ENCODE measurements at regions not wholly inside any gene's neighbourhood (a gene's known extent, or its start where the extent isn't known, plus 50 kb on each side); places are given as distances from the start of the nearest gene placed in this dataset.
A peak's percentile ranks its signal among the peaks of the same experiment; 100 is the strongest.

GRCh38 chr12:92276276-92276675 lies 130.6 kb upstream of the BTG1 start:
- no peak for DNase-seq

GRCh38 chr12:92275443-92276154 lies 130.0 kb upstream of the BTG1 start:
- DNase-seq: no peak

DNA sequence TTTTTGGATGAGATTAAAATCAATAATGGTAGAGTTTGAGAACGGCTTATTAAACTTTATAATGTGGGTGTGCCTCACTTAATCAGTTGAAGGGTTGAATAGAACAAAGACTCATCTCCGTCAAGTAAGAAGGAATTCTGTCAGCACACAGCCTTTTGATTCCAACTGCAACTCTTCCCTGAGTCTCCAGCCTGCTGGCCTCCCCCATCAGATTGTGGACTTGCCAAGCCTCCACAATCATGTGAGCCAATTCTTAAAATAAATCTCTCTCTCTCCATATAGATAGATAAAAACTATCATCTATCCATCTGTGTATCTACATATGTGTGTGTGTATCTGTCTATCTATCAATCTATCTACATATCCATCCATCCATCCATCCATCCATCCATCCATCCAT lies 127.4 kb upstream of the BTG1 start:
- no peak for DNase-seq

DNA sequence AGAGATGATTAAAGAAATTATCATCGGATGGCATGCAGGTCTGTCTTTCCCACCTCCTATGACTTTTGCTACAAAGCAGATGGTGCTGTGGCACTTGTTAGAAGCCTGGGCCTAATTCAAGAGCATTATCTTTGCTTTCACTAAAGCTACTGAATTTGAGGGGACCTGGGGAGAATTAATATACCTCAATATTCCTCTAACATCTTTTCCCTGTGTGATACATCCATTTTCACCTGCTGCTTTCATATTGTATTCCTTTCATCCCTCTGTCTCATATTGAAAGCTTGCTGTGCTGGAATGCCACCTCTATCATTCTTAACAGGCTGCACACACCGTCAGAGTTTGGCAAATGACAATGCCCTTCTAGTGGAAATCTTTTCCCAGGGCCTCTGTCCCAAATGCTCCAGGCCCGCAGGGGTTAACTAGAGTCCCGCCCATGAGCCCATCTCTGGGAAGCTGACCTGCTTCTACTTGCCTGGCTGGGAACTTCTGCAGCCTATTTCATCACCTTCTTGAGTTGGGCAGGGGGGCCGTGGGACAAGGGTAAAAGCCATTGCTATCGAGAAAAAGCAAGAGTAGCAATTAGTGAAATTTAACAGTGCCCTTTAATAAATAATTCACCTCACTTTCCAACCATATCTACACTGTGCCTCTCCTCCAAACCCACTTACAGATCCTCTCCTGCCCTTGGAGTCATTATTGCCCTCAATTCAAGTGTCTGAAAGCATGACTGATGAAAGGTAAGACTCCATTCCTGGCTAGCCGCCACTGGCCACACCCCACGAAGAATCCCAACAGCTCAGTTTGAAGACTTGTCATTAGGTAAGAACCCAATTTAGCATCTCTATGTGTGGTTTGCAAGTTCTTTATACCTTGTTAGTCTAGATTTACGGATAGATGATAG lies 126.7 kb upstream of the BTG1 start:
- DNase-seq: no peak

GRCh38 chr12:92271341-92271740 lies 125.7 kb upstream of the BTG1 start:
- no peak for DNase-seq

DNA sequence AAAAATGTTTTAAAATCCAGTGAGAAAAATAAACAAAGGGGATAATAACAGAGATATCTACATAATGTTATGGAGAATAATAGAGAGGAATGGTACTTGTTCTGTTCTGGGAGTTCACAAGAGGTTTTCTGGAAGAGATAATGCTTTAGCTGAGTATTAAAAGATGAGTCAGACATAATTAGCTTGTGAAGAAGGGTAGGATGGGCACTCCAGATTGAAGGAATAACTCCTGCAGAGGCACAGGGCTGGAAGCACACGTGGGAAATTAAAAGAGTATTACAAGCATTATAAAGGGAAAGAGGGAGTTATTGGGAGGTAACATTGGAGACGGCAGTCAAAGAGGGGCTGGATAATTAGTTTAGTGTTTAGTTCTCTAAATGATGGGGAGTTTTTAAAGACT lies 124.9 kb upstream of the BTG1 start:
- no peak for DNase-seq

DNA sequence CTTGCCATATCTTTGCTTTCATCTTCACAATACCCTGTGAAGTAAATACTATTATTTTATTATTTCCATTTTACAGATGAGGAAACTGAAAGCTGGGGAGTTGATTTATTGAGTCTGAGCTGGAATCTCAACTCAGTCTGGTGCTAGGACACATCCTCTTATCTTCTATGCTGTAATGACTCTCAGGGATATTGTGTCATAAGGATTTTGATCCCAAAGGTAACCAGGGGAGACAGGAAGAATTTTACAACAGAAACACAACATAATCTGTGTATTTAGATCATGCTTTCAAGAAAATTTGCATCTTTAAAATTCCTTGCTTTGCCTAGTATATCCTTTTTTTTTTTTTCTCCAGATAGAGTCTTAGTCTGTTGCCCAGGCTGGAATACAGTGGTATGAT lies 123.3 kb upstream of the BTG1 start:
- no peak for DNase-seq

DNA sequence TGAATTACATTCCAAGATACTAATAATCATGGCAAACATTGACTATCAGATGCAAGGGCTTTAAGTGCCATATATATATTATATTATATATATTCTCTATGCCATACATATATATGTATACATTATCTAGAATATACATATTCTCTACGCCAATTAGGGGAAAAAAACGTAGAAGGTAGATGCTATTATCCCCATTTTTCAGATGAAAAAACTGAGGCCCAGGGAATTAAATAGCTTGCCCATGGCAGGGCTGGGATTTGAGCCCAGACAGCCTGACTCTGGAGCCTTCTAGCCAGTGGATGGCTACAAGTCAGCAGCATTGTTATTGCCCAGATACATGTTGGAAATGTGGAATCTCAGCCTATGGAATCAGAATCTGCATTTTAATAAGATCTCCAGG lies 116.0 kb upstream of the BTG1 start:
- DNase-seq: no peak

DNA sequence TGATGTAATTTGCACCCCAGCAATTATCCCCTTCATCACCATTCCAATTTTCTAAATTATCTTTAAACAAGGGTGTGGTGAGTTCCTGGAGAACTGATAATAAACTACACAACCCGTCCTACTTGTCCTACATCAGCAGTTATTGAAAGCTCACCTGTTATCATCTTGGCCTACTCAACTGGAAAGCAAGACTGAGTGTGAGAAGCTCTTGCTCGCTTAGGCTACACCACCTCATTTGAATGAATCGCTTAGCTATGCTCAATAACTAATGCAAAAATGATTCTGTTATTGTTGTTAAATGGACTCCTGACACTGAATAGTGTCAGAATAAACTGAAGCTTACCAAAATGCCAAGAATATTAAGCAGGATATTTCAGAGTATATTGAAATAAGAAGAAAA lies 115.4 kb upstream of the BTG1 start:
- no peak for DNase-seq

DNA sequence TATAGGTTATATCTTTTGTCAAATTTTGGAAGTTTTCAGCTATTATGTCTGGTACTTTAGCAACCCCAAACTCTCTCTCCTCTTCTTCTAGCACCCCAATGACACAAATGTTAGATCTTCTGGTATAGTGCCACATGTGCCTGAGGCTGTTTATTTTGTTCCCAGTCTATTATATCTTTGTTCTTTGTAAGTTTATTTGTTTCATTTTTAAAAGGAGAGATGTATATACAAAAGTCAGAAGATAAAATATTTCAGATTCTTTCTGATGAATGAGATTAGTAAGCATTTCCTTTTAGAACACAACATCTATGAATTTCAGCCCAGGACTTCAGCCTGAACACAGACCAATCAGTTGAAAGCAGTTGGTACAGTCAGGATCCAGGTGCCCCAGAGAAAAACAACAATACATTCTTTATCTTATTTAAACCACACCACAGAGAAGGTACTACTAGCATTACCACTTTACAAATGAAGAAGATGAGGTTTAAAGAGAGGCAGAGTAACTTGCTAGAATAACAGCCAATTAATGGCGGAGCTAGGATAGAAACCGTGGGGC lies 114.1 kb upstream of the BTG1 start:
- DNase-seq: no peak

DNA sequence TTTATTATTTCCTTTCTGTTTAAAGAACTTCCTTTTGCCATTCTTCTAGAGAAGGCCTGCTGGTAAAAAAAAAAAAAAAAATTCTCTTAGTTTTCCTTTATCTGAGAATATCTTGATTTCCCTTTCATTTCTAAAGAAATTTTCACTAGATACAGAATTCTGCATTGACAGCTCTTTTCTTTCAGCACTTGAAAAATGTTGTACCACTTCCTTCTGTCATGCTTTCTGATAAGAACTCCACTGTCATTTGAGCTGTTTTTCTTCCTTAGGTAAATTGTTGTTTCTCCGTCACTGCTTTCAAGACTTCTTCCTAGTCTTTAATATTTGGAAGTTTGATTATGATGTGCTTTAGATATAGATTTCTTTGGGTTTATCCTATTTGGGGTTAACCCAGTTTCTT lies 113.6 kb upstream of the BTG1 start:
- no peak for DNase-seq

- DNase-seq: no peak
Measured at GRCh38 chr12:92257261-92257660, 111.6 kb upstream of the BTG1 start.

GRCh38 chr12:92255741-92256140 lies 110.1 kb upstream of the BTG1 start:
- no peak for DNase-seq

DNA sequence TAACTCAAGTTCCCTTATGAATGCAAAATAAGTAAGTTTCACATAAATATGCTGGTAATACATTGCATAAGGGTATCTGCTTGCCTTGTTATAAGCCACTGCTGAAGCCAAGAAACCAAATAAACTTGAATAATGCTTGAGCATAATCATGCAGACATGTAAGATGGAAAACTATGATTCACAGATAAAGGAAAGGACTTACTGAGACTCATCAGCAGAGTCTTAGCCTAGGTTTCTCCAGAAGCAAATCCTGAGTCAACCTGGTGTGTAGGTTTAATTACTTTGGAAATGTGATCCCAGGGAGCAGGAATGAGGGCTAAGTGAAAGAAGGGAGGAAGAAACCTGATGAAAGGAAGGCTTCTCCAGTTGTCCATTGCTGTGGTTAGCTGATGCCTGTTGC lies 107.7 kb upstream of the BTG1 start:
- DNase-seq: no peak

DNA sequence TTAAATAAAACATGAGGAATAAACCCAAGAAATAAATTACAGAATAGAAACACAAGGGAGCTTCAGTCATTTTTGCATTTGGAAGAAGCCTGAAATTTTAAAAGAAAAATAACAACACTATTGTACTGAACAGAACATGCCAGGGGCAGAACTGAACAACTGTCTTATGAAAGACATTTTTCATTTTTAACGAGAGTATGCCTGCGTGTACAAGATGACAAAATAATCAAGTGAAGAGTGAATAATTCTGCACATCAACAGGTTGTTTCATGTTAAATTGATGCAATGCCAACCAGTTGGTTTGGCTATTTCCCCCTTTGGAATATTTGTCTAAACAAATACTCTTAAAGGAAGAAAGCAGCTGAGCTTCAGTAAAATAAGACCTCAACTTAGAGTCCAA lies 103.3 kb upstream of the BTG1 start:
- DNase-seq: no peak

GRCh38 chr12:92244036-92244435 lies 98.4 kb upstream of the BTG1 start:
- DNase-seq: peak; percentile 74 to 89 (median 81)

GRCh38 chr12:92242907-92243306 lies 97.3 kb upstream of the BTG1 start:
- peak in 2 of 3 donors; percentile 40 to 78 for DNase-seq

DNA sequence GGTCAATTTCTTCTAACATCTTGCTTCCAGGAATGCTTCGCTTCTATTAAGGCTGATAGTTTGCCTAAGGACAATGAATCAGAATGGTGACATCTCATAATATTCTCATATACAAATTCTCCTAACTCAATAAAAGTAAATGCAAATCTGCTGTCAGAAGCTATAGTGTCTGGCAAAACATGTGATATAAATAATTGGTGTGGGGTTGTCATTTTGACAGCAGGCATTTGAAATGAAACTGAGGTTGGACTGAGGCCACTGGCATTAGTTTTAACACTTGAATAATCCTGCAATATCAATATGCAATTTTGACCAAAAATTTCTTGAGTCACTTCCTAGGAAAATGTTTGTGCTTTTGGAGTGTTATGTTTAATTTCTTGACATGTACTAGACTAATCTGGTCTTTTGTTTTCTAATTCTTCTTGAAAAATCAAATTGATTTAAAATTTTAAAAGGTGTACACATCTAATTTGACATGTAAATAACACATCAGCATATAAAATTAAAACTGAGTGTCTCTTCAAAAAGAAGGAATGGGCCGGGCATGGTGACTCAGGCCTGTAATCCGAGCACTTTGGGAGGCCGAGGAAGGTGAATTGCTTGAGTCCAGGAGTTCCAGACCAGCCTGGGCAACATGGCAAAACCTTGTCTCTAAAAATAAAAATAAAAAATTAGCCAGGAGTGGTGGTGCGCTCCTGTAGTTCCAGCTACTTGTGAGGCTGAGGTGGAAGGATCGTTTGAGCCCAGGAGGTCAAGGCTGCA lies 92.3 kb upstream of the BTG1 start:
- DNase-seq: no peak

DNA sequence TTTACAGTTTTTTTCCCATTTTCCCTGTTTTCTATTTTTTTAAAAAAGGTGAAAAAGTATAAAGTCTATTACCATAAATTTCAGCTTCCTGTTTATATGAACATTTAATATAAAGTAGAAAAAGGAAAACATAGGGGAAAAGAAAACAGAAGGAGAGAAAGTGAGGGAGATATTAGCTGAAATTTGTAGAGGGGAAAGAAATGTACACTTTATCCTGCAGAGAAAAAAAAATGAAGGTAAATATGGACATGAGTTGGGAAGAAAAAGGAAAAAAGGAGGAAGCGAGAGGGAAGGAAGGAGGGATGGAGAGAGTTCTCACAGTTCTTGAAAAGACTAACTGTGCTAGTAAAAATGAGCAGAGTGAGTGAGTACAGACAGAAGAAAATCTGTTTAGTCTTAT lies 91.6 kb upstream of the BTG1 start:
- no peak for DNase-seq

DNA sequence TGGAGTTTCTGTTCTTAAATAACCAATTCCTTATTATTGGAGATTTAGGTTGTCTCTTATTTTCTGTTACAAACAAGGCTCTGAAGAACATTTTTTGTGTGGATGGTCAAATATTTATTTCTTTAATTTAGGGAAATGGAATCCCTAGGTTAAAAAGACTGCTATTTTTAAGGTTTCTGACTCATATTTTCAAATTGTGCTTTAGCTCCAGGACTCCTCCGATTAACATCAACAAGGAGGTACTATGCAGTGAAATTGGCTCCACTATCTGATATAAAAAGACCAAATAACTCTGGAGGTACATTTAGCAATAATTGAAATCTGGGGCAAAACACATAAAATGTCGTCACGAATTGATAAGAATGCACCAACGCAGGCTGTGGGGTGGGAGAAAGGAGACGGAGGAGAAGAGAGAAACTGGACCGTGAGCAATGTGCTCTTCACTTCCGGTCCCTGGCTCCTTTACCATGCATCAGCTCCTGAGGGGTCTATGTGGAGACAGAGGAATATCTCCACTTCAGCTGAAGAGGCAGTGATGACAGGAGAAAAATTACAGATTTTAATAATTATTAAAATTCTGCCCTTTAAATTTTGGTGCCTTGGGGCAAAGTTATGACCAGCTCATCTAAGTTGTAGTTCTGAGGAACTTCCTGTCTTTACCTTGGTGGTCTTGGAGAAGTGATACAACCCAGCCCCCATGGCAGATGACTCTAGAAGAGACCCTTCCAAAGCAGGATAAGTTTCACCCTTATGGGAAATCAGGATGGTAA lies 90.2 kb upstream of the BTG1 start:
- no peak for DNase-seq

DNA sequence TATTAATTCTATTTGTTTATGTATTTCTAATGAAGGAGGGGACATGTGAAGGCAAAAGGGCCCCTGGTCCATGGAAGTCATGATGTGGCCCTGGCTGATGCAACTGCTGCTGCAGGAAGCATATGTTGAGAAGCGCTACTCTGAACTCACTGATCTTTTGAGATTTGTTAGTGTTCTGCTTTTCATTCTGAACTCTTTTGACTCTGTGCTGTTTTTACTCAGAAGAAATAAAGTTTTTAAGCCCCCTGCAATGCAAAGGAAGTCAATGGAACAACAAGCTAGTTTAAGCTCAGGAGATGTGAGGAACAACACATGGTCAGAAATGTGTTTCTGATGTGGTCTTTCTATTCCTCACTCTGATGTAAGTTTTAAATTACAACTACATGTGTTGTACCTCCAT lies 88.9 kb upstream of the BTG1 start:
- no peak for DNase-seq
